Stromal cell of bone marrow (primary cell): ENCODE measurements at regions not wholly inside any gene's neighbourhood (a gene's known extent, or its start where the extent isn't known, plus 50 kb on each side); places are given as distances from the start of the nearest gene placed in this dataset.
"Not testable (repeated sequence)": the region's sequence is repeated elsewhere in the genome, so short reads cannot be mapped to it uniquely, and the experiment has no call there.

ENCODE experiments used
- DNase-seq: peaks from one replicate; pipeline ENCODE4 v3.0.0-alpha.2; 2012; ENCODE audit warnings: low read depth

DNA sequence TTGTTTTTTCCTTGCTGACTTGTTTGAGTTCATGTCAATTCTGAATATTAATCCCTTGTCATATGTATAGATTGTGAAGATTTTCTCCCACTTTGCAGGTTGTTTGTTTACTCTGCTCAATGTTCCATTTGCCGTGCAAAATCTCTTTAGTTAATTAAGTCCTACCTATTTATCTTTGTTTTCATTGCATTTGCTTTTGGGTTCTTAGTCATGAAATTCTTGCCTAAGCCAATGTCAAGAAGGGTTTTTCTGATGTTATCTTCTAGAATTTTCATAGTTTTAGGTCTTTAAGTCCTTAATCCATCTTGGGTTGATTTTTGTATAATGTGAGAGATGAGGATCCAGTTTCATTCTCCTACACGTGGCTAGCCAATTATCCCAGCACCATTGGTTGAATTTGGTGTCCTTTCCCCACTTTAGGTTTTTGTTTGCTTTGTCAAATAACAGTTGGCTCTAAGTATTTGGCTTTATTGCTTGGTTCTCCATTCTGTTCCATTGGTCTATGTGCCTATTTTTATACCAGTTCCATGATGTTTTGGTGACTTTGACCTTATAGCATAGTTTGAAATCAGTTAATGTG is 163.1 kb upstream of the PGR start:
- no peak for DNase-seq

DNA sequence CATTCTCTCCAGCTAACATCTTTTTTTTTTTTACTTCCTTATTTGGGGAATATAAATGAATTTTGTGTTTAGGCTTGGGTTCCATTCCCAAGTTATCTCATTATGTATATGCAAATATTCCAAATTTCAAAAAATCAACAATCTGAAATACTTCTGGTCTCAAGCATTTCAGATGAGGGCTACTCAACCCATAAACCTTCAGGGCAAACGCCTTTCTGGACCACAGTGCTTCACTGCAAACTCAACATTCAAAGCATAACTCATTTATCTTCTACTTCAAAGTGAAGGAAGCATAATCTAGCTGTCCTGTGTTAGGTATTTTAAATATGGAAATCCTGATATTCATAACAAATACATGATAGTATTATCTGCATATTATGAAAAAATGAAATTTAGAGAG is 161.7 kb upstream of the PGR start:
- DNase-seq = no peak

DNA sequence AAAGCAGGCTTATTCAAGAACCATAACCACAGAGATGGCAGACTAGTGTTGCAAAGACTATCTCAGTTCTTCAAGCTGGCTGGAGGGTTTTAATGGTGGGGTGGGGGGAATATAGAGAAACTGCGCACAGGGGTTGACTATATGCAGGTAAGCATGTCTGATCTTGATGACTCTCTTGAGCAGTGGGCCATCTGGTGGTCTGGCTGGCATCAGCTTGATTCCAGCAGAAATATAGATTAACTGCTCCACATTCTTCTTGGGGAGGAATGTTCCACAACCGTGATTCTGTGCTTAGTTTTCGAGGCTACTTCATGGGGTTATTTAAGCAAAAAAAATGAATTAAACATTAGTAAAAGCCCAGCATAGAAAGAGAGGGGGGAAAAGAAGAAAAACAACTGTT is 158.8 kb upstream of the PGR start:
- no peak for DNase-seq

DNA sequence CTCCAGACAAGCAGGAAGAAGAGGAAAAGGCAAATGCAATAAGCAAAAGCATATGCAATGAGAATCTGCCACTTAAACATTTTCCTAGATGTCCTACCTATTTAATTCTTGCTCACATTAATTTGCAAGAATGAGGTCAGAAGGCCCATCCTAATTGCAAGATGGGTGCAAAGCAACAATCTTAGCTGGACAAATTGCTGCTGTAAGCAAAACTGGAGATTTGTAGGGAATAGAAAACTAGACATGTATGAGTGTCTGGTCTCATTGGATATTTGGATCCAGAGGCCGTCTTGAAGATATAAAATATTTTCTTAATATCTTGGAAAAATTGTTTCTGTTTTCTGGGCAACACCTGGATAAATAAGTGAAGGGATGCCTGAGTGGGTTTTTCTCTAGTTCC is 150.1 kb upstream of the PGR start:
- no peak for DNase-seq

DNA sequence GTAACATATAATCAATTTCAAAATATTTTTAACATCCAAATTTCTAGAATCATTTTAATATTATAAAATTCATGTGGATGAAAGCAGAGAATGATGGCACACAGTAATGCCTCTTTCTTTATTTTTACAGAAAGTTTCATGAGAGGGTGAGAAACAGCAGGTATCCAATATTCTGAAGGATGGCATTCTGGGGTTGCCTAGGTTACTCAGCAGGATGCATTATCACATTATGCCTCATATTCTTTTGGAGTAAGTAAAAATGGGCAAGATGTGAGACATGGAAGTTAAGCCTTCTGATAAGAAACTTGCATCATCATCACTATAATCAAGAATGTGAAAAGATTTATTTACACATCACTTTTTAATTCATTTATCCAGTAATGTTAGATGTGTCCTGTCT is 148.7 kb upstream of the PGR start:
- no peak for DNase-seq

DNA sequence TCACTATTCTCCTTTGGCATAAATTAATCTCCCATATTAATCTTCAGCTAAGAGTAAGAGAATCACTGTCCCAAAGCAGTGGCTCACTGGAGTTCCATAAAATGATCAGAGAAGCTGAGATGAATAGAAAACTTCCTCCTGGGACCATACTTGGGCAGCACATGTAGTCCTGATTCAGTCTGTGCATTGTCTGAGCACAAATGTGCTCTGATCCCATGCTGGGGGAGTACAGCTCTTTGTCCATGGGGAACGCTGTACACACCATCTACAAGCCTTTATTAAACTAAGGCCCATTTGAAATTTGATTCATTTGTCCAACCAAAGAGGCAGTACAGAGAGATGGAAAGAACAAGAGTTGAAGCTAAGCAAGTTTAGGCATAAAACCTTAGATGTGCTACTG is 147.4 kb upstream of the PGR start:
- no peak for DNase-seq

DNA sequence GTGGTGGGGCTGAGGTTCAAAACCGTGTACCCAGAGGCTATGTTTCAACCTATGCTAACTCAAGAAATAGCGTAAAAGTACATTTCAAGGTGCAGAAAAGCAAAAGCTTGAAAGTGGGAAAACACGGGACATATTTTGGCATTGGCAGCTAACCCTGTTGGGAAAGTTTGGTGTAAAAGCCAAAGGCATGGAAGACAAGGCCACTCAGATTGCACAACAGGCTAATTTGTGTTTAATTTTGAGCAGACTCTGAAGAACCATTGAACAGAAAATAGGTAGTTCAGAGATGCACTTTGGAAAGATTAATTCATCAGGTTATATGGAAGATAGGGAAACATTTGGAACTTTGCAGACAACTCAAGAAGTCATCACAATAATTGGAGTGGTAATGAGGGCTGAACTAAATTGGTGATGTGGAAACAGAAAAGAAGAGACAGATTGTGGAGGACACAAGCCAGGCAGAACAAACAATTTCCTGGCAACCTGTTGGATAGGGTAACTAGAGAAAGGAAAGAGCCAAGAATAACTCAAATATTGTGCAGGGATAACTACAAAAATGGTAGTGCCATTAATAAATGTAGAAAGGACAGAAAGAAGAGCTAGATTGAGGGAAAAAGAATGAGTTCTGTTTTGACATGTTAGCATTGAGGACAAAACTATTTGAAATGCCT is 140.5 kb upstream of the PGR start:
- DNase-seq = no peak

DNA sequence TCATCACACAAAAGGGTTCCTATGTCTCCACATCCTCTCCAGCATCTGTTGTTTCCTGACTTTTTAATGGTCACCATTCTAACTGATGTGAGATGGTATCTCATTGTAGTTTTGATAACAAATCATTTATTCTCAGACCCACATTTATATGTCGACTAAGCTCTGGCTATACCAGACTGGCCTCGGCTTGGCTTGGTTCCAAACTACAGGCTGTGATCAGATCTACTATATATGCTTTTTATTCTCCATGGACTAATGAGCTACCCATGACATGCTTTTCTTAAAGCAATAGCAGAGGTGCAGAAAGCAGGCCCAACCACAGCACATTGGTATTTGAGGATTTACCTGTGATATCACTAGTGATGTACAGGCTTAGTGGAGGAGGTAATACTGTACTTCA is 139.8 kb upstream of the PGR start:
- no peak for DNase-seq

DNA sequence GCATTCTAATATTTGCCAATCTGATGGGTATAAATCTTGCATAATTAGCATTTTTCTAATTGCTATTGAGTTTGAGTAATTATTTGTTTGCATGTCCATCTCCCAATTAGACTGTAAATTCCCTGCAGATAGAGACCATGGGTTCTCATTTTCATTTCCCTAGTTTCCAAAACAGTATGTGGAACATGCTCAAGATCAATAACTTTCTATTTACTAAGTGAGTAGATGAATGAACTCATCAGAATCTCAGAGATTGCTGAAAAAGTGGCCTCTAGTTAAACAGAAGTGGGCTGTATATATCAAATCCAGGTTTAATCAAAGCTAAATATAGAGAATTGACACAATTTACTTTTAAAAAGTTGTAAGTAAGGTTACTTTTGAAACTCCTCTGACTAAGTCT is 138.0 kb upstream of the PGR start:
- no peak for DNase-seq

DNA sequence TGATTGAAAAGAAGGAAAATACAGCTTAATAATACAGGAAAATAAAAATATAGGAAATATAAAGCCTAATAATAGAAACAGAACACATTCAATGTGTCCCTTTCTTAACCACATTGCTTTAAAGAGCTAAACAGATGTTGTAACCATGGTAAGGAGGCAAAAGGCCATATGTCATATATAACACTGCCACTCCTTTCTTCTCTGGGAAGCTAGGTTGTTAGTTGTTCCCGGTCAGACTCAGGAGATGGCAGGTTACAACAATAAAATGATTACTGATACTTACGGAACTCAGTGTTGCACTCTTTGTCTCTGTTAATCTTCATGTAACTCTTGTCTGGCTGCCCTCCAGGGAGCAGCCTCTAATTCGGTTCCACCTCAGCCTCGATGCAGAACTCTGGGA is 134.7 kb upstream of the PGR start:
- no peak for DNase-seq

DNA sequence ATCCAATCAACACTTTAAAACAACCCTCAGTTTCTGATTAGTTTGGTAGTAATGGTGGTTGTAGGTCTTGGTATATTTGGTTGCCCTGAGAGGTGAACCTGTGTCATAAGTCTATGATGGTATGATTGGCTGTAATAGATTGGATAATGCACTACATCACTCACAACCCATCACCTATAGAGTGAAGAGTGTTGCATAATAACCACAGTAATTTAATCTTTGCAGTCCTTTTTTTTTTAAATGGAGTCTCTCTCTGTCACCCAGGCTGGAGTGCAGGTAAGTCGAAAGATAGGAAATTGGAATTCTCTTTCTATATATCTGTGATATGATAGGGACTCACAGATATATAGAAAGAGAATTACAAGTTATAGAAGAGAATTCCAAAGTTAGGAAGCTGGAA is 133.4 kb upstream of the PGR start:
- no peak for DNase-seq

DNA sequence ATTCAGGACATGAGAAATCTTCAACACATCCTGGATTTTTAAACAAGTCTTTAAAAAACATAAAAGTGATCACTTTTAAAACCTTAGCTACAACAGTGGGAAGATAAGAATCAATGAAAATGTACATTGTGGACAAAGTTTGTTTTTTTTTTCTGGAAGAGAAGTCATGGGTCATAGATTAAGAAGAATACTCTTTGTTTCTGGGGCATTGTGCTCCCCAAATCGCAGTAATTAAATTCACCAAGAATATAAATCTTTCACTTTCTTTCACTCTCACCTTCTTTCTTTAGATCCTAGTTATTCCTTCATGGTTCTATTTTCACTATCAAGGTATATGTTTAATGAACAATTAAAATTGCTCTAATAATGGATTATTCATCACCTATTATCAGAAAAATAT is 132.6 kb upstream of the PGR start:
- no peak for DNase-seq

DNA sequence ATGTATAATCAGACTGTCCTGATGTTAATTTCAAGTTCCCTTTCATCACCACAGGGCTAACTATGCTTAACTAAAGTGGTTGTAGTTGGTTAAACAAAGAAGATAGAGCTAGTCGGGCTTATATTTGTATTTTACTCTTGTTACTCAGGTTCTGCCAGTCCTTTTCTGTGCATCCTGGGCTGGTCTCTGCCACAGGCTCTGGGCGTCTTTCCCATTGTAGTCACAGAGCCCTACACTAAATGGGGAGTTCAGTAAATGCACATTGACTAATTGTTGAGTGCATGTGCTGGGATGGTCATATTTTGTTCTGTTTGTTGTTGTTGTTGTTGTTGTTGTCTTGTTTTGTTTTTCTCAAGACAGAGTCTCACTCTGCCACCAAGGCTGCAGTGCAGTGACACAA is 125.4 kb upstream of the PGR start:
- no peak for DNase-seq

DNA sequence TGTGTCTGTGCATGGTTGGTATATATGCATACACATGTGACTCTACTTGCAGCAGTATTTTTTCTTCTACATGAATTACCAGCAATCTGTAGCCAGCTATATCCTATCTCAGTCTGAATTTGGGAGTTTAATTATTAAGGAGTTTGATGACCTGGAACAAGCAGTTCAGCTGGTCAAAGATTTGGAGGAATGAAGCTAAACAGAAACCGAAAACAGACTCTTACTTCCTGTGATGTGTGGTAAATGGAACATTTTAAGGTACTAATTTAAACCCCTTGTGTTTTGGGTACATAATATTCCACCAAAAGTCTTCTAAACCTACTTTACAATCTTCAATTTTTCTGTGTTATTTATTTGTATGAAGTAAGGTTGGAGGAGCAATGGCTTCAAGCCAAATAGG is 124.4 kb upstream of the PGR start:
- DNase-seq = no peak

DNA sequence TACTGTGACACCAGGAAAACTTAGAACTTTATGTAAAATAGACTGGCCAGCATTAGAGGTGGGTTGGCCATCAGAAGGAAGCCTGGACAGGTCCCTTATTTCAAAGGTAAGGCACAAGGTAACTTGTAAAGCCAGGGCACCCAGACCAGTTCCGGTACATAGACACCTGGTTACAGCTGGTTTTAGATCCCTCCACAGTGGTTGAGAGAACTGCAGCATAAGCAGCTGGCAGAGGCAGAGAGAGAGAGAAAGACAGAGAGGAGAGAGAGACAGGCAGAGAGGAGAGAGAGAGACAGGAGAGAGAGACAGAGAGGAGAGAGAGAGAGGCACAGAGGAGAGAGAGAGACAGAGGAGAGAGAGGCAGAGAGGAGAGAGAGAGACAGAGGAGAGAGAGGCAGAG is 116.0 kb upstream of the PGR start:
- not testable (repeated sequence) for DNase-seq

DNA sequence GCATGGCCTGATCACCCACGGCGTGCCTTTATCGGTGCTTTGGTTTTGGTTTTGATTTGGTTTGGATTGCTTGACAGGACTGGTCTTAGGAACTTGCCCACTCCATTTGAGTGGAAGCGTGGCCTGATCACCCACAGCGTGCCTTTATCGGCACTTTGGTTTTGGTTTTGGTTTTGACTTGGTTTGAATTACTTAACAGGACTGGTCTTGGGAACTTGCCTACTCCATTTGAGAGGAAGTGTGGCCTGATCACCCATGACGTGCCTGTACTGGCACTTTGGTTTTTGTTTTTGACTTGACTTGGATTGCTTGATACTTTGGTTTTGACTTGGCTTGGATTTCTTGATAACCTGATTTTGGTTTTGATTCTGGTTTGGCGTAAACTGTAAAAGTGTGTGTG is 115.5 kb upstream of the PGR start:
- DNase-seq = peak; percentile 15

DNA sequence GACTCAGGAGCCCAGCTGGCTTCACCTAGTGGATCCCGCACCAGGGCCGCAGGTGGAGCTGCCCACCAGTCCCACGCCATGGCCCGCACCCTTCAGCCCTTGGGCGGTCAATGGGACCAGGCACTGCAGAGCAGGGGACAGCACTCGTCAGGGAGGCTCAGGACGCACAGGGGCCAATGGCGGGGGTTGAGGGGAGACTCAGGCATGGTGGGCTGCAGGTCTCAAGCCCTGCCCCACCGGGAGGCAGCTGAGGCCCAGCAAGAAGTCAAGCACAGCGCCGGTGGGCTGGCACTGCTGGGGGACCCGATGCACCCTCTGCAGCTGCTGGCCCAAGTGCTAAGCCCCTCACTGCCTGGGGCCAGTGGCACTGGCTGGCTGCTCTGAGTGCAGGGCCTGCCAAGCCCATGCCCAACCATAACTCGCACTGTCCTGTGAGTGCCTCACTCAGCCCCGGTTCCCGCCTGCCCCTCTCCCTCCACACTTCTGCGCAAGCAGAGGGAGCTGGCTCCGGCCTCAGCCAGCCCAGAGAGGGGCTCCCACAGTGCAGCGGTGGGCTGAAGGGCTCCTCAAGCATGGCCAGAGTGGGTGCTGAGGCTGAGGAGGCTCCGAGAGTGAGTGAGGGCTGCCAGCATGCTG is 111.7 kb upstream of the PGR start:
- DNase-seq = no peak

DNA sequence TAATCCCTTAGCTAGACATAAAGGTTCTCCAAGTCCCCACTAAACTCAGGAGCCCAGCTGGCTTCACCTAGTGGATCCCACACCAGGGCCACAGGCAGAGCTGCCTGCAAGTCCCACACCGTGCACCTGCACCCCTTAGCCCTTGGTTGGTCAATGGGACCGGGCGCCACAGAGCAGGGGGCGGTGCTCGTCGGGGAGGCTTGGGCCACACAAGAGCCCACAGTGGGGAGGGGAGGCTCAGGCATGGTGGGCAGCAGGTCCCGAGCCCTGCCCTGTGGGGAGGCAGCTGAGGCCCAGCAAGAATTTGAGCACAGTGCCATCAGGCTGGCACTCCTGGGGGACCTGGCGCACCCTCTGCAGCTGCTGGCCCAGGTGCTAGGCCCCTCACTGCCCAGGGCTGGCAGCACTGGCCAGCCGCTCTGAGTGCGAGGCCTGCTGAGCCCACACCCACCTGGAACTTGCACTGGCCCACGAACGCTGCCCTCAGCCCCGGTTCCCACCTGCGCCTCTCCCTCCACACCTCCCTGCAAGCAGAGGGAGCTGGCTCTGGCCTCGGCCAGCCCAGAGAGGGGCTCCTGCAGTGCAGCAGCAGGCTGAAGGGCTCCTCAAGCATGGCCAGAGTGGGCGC is 101.7 kb upstream of the PGR start:
- DNase-seq = not testable (repeated sequence)

DNA sequence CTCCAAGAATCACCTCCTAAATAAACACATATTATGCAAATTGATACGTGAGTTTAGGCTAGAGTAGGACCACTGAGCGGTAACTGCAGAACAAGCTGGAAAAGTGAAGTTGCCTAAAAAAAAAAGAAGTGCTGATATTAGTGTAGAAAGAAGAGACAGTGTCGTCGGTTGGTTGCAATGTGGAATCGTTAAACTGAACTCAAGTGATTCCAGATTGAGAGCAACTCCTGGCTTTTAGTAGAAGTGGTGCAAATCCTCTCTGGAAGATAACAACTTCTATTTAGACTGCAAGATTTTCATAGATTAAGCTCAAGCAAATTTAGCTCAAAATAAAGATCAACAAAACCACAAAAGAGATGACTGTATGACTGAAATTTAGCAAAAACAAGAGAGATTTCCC is 97.0 kb upstream of the PGR start:
- no peak for DNase-seq

DNA sequence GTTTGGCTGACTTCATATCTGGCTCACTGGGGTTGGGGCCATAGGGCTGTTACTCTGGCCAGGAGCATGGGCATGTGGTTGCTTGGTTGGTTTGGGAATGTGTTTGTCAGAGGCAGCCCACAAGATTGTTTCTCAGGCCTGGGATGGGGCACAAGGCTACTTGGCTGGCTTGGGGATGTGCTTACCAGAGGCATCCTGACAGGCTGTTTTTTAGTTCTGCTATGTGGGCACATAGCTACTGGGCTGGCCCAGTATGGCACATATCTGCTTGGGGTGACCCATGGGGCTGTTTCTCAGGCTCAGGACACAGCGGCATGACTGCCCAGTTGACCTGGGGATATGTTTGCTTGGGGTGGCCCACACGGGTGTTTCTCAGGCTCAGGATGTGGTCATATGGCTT is 94.6 kb upstream of the PGR start:
- no peak for DNase-seq

DNA sequence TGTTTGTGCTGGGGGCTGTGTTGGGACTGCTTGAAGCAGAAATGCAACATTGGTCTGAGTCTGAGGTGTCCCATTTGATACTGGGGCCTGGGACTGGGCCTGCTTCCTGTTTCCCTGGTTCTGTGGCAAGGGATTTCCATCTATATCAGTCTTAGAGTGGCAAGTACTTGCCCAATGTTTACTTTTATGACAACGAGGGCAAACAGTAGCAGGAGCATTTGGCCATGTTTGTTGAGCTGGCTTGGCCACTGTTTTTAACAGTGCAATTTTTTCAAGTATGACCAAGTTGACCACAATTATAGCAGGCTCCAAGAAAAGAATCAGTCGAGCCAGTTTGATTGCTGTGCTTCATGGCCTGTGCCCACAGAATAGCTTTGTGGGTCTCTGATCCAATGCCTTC is 88.5 kb upstream of the PGR start:
- not testable (repeated sequence) for DNase-seq

DNA sequence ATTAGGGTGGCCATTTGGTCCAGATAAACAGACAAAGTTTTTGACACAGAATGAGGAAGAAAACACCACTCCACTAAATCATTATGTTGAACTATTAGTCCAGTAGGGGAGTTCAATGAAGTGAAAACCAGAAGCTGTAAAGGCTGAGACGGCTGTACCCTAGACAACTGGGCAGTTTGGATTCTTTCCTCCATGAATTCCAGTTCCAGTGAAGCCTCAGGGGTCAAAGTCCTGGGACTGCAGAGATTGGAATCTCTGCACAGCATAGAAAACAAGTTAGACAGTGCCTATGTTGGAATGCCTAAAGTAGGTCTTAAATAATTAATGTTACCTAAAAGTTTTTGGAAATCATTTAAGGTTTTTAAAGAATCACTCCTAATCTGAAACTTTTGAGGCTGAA is 86.5 kb upstream of the PGR start:
- DNase-seq = not testable (repeated sequence)

DNA sequence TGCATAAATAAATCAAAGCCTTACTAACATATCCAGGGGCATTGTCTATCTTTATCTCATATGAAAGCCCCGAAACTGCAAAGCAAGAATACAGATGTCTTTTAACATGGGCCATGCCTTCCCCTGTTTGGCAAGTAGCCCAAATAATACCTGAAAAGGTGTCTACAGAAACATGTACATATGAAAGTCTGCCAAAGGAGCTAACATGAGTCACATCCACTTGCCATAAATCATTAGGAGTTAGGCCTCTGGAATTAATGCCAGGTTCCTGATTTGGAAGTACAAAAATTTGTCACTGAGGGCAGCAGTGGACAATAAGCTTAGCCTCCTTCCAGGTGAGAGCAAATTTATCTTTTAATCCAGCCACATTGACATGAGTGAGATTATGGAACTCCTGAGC is 85.5 kb upstream of the PGR start:
- DNase-seq = no peak
